ENCODE measurements at regions not wholly inside any gene's neighbourhood (a gene's known extent, or its start where the extent isn't known, plus 50 kb on each side); places are given as distances from the start of the nearest gene placed in this dataset.
"Not testable (repeated sequence)": the region's sequence is repeated elsewhere in the genome, so short reads cannot be mapped to it uniquely, and the experiment has no call there.

- no peak for DNase-seq (ENCODE audit: low read depth in 2 of 3, low spot score in 1 of 3)
Observed at GRCh38 chr4:126755506-126755905, 877.3 kb upstream of the INTU start.

GRCh38 chr4:126756050-126756829, 876.5 kb upstream of the INTU start:
- DNase-seq (ENCODE audit: low read depth in 2 of 3, low spot score in 1 of 3): no peak

GRCh38 chr4:126757219-126757618, 875.5 kb upstream of the INTU start:
- DNase-seq (ENCODE audit: low read depth in 2 of 3, low spot score in 1 of 3): no peak

GRCh38 chr4:126758493-126758892, 874.3 kb upstream of the INTU start:
- no peak for DNase-seq (ENCODE audit: low read depth in 2 of 3, low spot score in 1 of 3)

GRCh38 chr4:126761947-126762662, 870.7 kb upstream of the INTU start:
- no peak for DNase-seq (ENCODE audit: low read depth in 2 of 3, low spot score in 1 of 3)

- DNase-seq (ENCODE audit: low read depth in 2 of 3, low spot score in 1 of 3): no peak
Observed at GRCh38 chr4:126762663-126763247, 870.0 kb upstream of the INTU start.

GRCh38 chr4:126766241-126766640, 866.5 kb upstream of the INTU start:
- no peak for DNase-seq (ENCODE audit: low read depth in 2 of 3, low spot score in 1 of 3)

- DNase-seq (ENCODE audit: low read depth in 2 of 3, low spot score in 1 of 3): no peak
Observed at GRCh38 chr4:126768338-126768737, 864.4 kb upstream of the INTU start.

- DNase-seq (ENCODE audit: low read depth in 2 of 3, low spot score in 1 of 3): not testable (repeated sequence)
Observed at GRCh38 chr4:126770811-126771553, 861.8 kb upstream of the INTU start.

- not testable (repeated sequence) for DNase-seq (ENCODE audit: low read depth in 2 of 3, low spot score in 1 of 3)
Observed at GRCh38 chr4:126771618-126772017, 861.1 kb upstream of the INTU start.

- DNase-seq (ENCODE audit: low read depth in 2 of 3, low spot score in 1 of 3): no peak
Observed at GRCh38 chr4:126772662-126773061, 860.1 kb upstream of the INTU start.

GRCh38 chr4:126775485-126776106, 857.2 kb upstream of the INTU start:
- DNase-seq (ENCODE audit: low read depth in 2 of 3, low spot score in 1 of 3): no peak

- no peak for DNase-seq (ENCODE audit: low read depth in 2 of 3, low spot score in 1 of 3)
Observed at GRCh38 chr4:126776361-126776760, 856.4 kb upstream of the INTU start.

- no peak for DNase-seq (ENCODE audit: low read depth in 2 of 3, low spot score in 1 of 3)
Observed at GRCh38 chr4:126777649-126778048, 855.1 kb upstream of the INTU start.

GRCh38 chr4:126778348-126778747, 854.4 kb upstream of the INTU start:
- DNase-seq (ENCODE audit: low read depth in 2 of 3, low spot score in 1 of 3): no peak

GRCh38 chr4:126779001-126779400, 853.8 kb upstream of the INTU start:
- DNase-seq (ENCODE audit: low read depth in 2 of 3, low spot score in 1 of 3): no peak

GRCh38 chr4:126779436-126780166, 853.2 kb upstream of the INTU start:
- no peak for DNase-seq (ENCODE audit: low read depth in 2 of 3, low spot score in 1 of 3)

- no peak for DNase-seq (ENCODE audit: low read depth in 2 of 3, low spot score in 1 of 3)
Observed at GRCh38 chr4:126783191-126783590, 849.6 kb upstream of the INTU start.

GRCh38 chr4:126784966-126785580, 847.7 kb upstream of the INTU start:
- no peak for DNase-seq (ENCODE audit: low read depth in 2 of 3, low spot score in 1 of 3)

- DNase-seq (ENCODE audit: low read depth in 2 of 3, low spot score in 1 of 3): no peak
Observed at GRCh38 chr4:126790633-126791032, 842.1 kb upstream of the INTU start.

Measured in stimulated activated CD4-positive, alpha-beta T cell treated with anti-CD3 and anti-CD28 coated beads, Interleukin-12 subunit alpha, Interleukin-12 subunit beta, amount 100 ng/mL, for 48 hours (primary cell).